ENCODE measurements at regions not wholly inside any gene's neighbourhood (a gene's known extent, or its start where the extent isn't known, plus 50 kb on each side); places are given as distances from the start of the nearest gene placed in this dataset.
A peak's percentile ranks its signal among the peaks of the same experiment; 100 is the strongest.

GRCh38 chr1:103327054-103327719, 198.3 kb upstream of the RNPC3 start:
- ChIA-PET CTCF (no interaction called here), POLR2A (no interaction called here)
- Histone ChIP-seq H3K27ac (ENCODE audit: low read depth in 1 of 2, low read length in 2 of 2) (no peak overlapping the region), H3K27me3 (ENCODE audit: control insufficient read depth in 1 of 2, insufficient read depth in 2 of 2, low read length in 2 of 2) (no peaks in the 10 kb centered on the region), H3K9me3 (ENCODE audit: control insufficient read depth in 1 of 2, insufficient read depth in 1 of 2, low read length in 2 of 2) (peaks cover 0 to 9% of the 10 kb centered on the region in 2 experiments), H3K4me1 (ENCODE audit: insufficient read depth, low read length) (no peaks in the 10 kb centered on the region), H3K4me3 (ENCODE audit: low read length) (no peak overlapping the region), H3K36me3 (ENCODE audit: insufficient read depth, low read length) (no peaks in the 10 kb centered on the region)
- H3K4me3 Mint-ChIP-seq = no peak overlapping the region
- no peak for TF ChIP-seq CTCF (IDR thresholded peaks at IDR 0.05)
- intact Hi-C loops (cut with DNase I, micrococcal nuclease) = no loop called here
- ATAC-seq (ENCODE audit: poor library complexity) = no peak
- peak in 1 of 14 experiments; percentile 2 for DNase-seq
- peaks cover 6% of the 10 kb centered on the region for H3K9me3 Mint-ChIP-seq
- no peaks in the 10 kb centered on the region for H3K36me3 Mint-ChIP-seq (ENCODE audit: low read depth)
- no peaks in the 10 kb centered on the region for H3K27me3 Mint-ChIP-seq
- no peak overlapping the region for H3K27ac Mint-ChIP-seq
- no peaks in the 10 kb centered on the region for H3K4me1 Mint-ChIP-seq (ENCODE audit: low read depth)

- no peaks in the 10 kb centered on the region for H3K36me3 ChIP-seq (ENCODE audit: insufficient read depth, low read length)
- no peak for DNase-seq
- Mint-ChIP-seq H3K4me3 (no peak overlapping the region), H3K4me1 (ENCODE audit: low read depth) (no peaks in the 10 kb centered on the region), H3K9me3 (peaks cover 7% of the 10 kb centered on the region), H3K27me3 (no peaks in the 10 kb centered on the region), H3K36me3 (ENCODE audit: low read depth) (no peaks in the 10 kb centered on the region), H3K27ac (no peak overlapping the region)
- H3K9me3 ChIP-seq (ENCODE audit: control insufficient read depth in 1 of 2, insufficient read depth in 1 of 2, low read length in 2 of 2) = peaks cover 0 to 9% of the 10 kb centered on the region in 2 experiments
- H3K4me1 ChIP-seq (ENCODE audit: insufficient read depth, low read length) = no peaks in the 10 kb centered on the region
- CTCF ChIA-PET = no interaction called here
- ATAC-seq (ENCODE audit: poor library complexity) = no peak
- no peak for TF ChIP-seq CTCF (IDR thresholded peaks at IDR 0.05)
- no peaks in the 10 kb centered on the region for H3K27me3 ChIP-seq (ENCODE audit: control insufficient read depth in 1 of 2, insufficient read depth in 2 of 2, low read length in 2 of 2)
- intact Hi-C loops (cut with DNase I, micrococcal nuclease) = no loop called here
- H3K27ac ChIP-seq (ENCODE audit: low read depth in 1 of 2, low read length in 2 of 2) = no peak overlapping the region
- POLR2A ChIA-PET = no interaction called here
- no peak overlapping the region for H3K4me3 ChIP-seq (ENCODE audit: low read length)
These were observed 198.9 kb upstream of the RNPC3 start for GRCh38 chr1:103326595-103326994.

- Histone ChIP-seq H3K4me3 (ENCODE audit: low read length) (no peak overlapping the region), H3K9me3 (ENCODE audit: control insufficient read depth in 1 of 2, insufficient read depth in 1 of 2, low read length in 2 of 2) (no peaks in the 10 kb centered on the region), H3K27me3 (ENCODE audit: control insufficient read depth in 1 of 2, insufficient read depth in 2 of 2, low read length in 2 of 2) (no peaks in the 10 kb centered on the region), H3K36me3 (ENCODE audit: insufficient read depth, low read length) (no peaks in the 10 kb centered on the region), H3K27ac (ENCODE audit: low read depth in 1 of 2, low read length in 2 of 2) (no peak overlapping the region), H3K4me1 (ENCODE audit: insufficient read depth, low read length) (no peaks in the 10 kb centered on the region)
- Mint-ChIP-seq H3K36me3 (ENCODE audit: low read depth) (no peaks in the 10 kb centered on the region), H3K4me3 (no peak overlapping the region), H3K27me3 (no peaks in the 10 kb centered on the region), H3K4me1 (ENCODE audit: low read depth) (no peaks in the 10 kb centered on the region), H3K27ac (no peak overlapping the region), H3K9me3 (no peaks in the 10 kb centered on the region)
- intact Hi-C loops (cut with DNase I, micrococcal nuclease) = no loop called here
- DNase-seq (no peak), ATAC-seq (ENCODE audit: poor library complexity) (no peak)
- CTCF ChIA-PET = no interaction called here
- POLR2A ChIA-PET = no interaction called here
- no peak for TF ChIP-seq CTCF (IDR thresholded peaks at IDR 0.05)
These were observed 201.5 kb upstream of the COL11A1 start for GRCh38 chr1:103309786-103310185.
